IMR-90 (cell line): ENCODE measurements at regions not wholly inside any gene's neighbourhood (a gene's known extent, or its start where the extent isn't known, plus 50 kb on each side); places are given as distances from the start of the nearest gene placed in this dataset.

Source experiments
- BHLHE40 ChIP-seq: fragments of 150-350 bp; IDR thresholded peaks from 2 replicates; pipeline ENCODE4 v1.6.1; 2016; ENCODE audit warnings: mild to moderate bottlenecking, low read depth, low read length
- CTCF ChIP-seq: conservative IDR thresholded peaks from 2 replicates; pipeline ENCODE4 v1.5.1; 2012; ENCODE audit warnings: mild to moderate bottlenecking, low read depth, low read length, improper control_type of control experiment
- ELK1 ChIP-seq: fragments of 150-350 bp; IDR thresholded peaks from 2 replicates; pipeline ENCODE4 v1.6.1; 2016; ENCODE audit warnings: low read depth, mild to moderate bottlenecking, low read length, moderate library complexity, borderline replicate concordance
- FOS ChIP-seq: fragments of 150-350 bp; IDR thresholded peaks from 2 replicates; pipeline ENCODE4 v1.6.1; 2016; ENCODE audit warnings: low read depth, low read length
- MAFK ChIP-seq: IDR thresholded peaks from 2 replicates; pipeline ENCODE4 v1.6.1; 2012; ENCODE audit warnings: low read depth, low read length, improper control_type of control experiment
- MAZ ChIP-seq: IDR thresholded peaks from 2 replicates; pipeline ENCODE4 v1.6.1; 2012; ENCODE audit warnings: low read depth, mild to moderate bottlenecking, low read length, improper control_type of control experiment, moderate library complexity, borderline replicate concordance
- MXI1 ChIP-seq: IDR thresholded peaks from 2 replicates; pipeline ENCODE4 v1.6.1; 2012; ENCODE audit warnings: low read depth, mild to moderate bottlenecking, low read length, moderate library complexity, borderline replicate concordance
- NFE2L2 ChIP-seq: fragments of 150-350 bp; IDR thresholded peaks from 2 replicates; pipeline ENCODE4 v1.6.1; 2016; ENCODE audit warnings: low read depth, mild to moderate bottlenecking, low read length
- POLR2A ChIP-seq: IDR thresholded peaks from 2 replicates; pipeline ENCODE4 v1.6.1; 2012; ENCODE audit warnings: mild to moderate bottlenecking, low read depth, low read length
- RAD21 ChIP-seq: IDR thresholded peaks from 2 replicates; pipeline ENCODE4 v1.6.1; 2012; ENCODE audit warnings: low read length, improper control_type of control experiment
- RFX5 ChIP-seq: IDR thresholded peaks from 2 replicates; pipeline ENCODE4 v1.8.0; 2012; ENCODE audit warnings: low read depth, mild to moderate bottlenecking, low read length, moderate library complexity
- SMC3 ChIP-seq: fragments of 150-350 bp; IDR thresholded peaks from 2 replicates; pipeline ENCODE4 v1.6.1; 2016; ENCODE audit warnings: low read depth, mild to moderate bottlenecking, antibody characterized with exemption, low read length, moderate library complexity
- USF2 ChIP-seq: fragments of 150-350 bp; IDR thresholded peaks from 2 replicates; pipeline ENCODE4 v1.6.1; 2017; ENCODE audit warnings: mild to moderate bottlenecking, antibody characterized with exemption, low read length, low read depth

- no peak for TF ChIP-seq POLR2A
- no peak for TF ChIP-seq MXI1
- TF ChIP-seq CTCF = no peak
- TF ChIP-seq RAD21 = no peak
- TF ChIP-seq NFE2L2 = no peak
- no peak for TF ChIP-seq RFX5
- no peak for TF ChIP-seq BHLHE40
- TF ChIP-seq FOS = no peak
- no peak for TF ChIP-seq SMC3
- TF ChIP-seq USF2 = no peak
- TF ChIP-seq ELK1 = no peak
- TF ChIP-seq MAZ = no peak
- TF ChIP-seq MAFK = no peak
Observed at GRCh38 chr2:6748406-6749067, 117.2 kb downstream of the CMPK2 start.
